ENCODE measurements at regions not wholly inside any gene's neighbourhood (a gene's known extent, or its start where the extent isn't known, plus 50 kb on each side); places are given as distances from the start of the nearest gene placed in this dataset.
"Not testable (repeated sequence)": the region's sequence is repeated elsewhere in the genome, so short reads cannot be mapped to it uniquely, and the experiment has no call there.

GRCh38 chr4:107391009-107391629 lies 328.9 kb downstream of the PAPSS1 start:
- no peak for DNase-seq (ENCODE audit: low spot score)

- DNase-seq (ENCODE audit: low spot score): no peak
Observed at GRCh38 chr4:107389965-107390364, 330.1 kb downstream of the PAPSS1 start.

- DNase-seq (ENCODE audit: low spot score): no peak
Observed at GRCh38 chr4:107388736-107389274, 331.2 kb downstream of the PAPSS1 start.

- no peak for DNase-seq (ENCODE audit: low spot score)
Observed at GRCh38 chr4:107380836-107381438, 339.1 kb downstream of the PAPSS1 start.

GRCh38 chr4:107380190-107380589 lies 339.8 kb downstream of the PAPSS1 start:
- DNase-seq (ENCODE audit: low spot score): peak; percentile 7

GRCh38 chr4:107379054-107379869 lies 340.8 kb downstream of the PAPSS1 start:
- DNase-seq (ENCODE audit: low spot score): no peak

- no peak for DNase-seq (ENCODE audit: low spot score)
Observed at GRCh38 chr4:107376293-107376692, 340.2 kb upstream of the DKK2 start.

GRCh38 chr4:107366900-107367299 lies 330.8 kb upstream of the DKK2 start:
- DNase-seq (ENCODE audit: low spot score): no peak

- DNase-seq (ENCODE audit: low spot score): no peak
Observed at GRCh38 chr4:107366016-107366735, 330.1 kb upstream of the DKK2 start.

GRCh38 chr4:107363125-107363524 lies 327.0 kb upstream of the DKK2 start:
- no peak for DNase-seq (ENCODE audit: low spot score)

- no peak for DNase-seq (ENCODE audit: low spot score)
Observed at GRCh38 chr4:107359208-107359607, 323.1 kb upstream of the DKK2 start.

GRCh38 chr4:107354304-107354703 lies 318.2 kb upstream of the DKK2 start:
- not testable (repeated sequence) for DNase-seq (ENCODE audit: low spot score)

- DNase-seq (ENCODE audit: low spot score): no peak
Observed at GRCh38 chr4:107351196-107351595, 315.1 kb upstream of the DKK2 start.

- DNase-seq (ENCODE audit: low spot score): no peak
Observed at GRCh38 chr4:107349732-107350131, 313.6 kb upstream of the DKK2 start.

GRCh38 chr4:107349266-107349665 lies 313.2 kb upstream of the DKK2 start:
- DNase-seq (ENCODE audit: low spot score): no peak

GRCh38 chr4:107348188-107349050 lies 312.3 kb upstream of the DKK2 start:
- DNase-seq (ENCODE audit: low spot score): no peak

- no peak for DNase-seq (ENCODE audit: low spot score)
Observed at GRCh38 chr4:107333518-107333917, 297.4 kb upstream of the DKK2 start.

- not testable (repeated sequence) for DNase-seq (ENCODE audit: low spot score)
Observed at GRCh38 chr4:107332656-107333055, 296.5 kb upstream of the DKK2 start.

- DNase-seq (ENCODE audit: low spot score): no peak
Observed at GRCh38 chr4:107330916-107331315, 294.8 kb upstream of the DKK2 start.

GRCh38 chr4:107319386-107319785 lies 283.3 kb upstream of the DKK2 start:
- DNase-seq (ENCODE audit: low spot score): no peak

GRCh38 chr4:107318078-107318477 lies 282.0 kb upstream of the DKK2 start:
- no peak for DNase-seq (ENCODE audit: low spot score)
